GM18519 (cell line): ENCODE measurements at regions not wholly inside any gene's neighbourhood (a gene's known extent, or its start where the extent isn't known, plus 50 kb on each side); places are given as distances from the start of the nearest gene placed in this dataset.

ENCODE experiments used
- ATAC-seq: cut with Tn5 transposase; IDR thresholded peaks from one replicate; pipeline ENCODE4 v1.9.1; 2021; ENCODE audit warnings: mild to moderate bottlenecking, moderate library complexity; ENCODE audit not compliant: unreplicated experiment, low FRiP score

DNA sequence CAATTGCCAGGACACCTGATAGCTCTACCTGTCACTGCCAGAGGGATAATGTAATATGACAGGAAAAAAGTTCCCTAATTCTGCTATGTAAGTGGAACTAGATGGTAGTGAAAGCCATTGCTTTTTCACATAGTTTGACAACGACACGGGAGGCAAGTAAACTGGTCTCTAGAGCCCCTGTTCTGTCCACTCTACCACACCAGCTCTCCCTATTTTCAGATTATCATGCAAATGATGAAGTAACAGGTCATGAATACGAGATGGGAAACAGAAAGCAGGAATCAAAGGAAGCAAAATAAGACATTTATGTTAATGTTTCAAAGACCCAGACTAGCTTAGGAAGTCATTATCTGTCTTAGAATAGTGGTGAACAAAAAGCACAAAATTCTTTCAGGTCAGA, 56.2 kb downstream of the TAF11L14 start:
- no peak for ATAC-seq

DNA sequence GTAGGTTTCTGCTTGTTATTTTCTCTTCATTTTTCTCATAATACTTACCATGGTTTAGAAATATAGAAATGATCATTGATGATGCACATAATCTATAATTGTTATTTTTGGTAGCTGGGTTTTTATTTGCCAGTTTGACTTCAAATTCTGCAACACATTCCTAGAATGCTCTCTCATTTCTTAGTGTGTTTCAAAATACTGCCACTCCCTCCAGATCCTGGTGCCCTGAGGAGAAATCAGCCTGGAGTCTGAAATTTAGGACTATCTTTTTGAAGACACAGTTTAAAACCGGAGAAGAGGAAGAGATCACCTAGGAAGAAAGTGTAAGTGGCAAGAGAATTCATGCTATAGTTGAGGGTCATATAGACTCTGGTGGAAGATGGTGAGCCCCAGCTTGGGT, 57.5 kb downstream of the TAF11L14 start:
- ATAC-seq: no peak

DNA sequence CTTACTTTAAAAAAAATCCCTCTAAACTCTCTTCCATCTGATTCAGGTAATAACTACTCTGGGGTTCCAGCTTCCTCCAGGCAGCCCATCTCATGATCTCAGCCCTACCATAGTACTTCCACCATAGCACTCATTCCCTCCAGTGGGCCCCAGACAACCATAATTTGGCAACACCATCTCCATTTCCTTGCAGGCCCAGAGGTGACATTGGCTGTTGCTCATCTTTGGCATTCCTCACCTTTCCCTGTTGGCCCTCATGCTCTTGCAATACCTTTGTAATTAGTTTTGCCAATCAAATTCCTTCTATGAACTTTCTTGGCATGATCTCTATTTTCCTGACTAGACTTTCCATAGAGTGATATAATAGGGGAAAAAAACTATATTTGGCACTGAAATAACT, 60.1 kb downstream of the TAF11L14 start:
- no peak for ATAC-seq

DNA sequence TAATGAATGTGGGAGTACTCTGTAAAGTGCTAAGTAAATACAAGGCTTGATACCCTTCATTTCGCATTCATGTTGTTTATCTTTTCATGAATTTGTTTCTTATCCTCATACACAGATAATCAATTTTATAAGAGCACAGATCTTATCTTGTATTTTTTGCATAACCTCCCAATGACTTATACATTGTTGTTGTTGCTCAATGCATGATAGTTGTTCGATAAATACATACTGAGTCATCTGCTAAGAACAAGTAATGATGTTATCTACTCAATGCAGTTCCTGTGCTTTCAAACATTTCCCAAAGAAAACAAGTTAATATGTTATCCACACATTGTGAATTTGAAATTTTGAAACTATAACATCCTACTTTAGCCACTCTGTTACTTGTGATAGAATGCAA, 60.7 kb downstream of the TAF11L14 start:
- no peak for ATAC-seq

DNA sequence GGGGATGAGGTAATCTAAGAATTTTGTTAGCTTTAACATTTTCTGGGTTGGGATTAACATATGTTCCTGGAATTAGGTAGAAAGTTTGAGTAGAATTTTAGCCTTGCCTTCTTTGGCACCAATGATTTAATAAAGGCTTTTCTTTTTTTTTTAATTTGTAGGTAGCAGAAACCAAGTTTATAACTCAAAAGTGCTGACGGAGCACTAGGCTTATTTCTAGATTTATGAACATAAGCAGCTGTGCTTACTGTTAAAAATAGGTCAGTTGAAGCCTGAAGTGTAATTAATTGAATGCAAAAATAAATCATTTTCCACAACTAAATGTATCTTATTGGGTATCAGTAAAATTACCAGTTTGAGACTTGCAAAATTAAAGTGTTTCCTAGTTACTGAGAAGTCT, 62.4 kb downstream of the TAF11L14 start:
- no peak for ATAC-seq

DNA sequence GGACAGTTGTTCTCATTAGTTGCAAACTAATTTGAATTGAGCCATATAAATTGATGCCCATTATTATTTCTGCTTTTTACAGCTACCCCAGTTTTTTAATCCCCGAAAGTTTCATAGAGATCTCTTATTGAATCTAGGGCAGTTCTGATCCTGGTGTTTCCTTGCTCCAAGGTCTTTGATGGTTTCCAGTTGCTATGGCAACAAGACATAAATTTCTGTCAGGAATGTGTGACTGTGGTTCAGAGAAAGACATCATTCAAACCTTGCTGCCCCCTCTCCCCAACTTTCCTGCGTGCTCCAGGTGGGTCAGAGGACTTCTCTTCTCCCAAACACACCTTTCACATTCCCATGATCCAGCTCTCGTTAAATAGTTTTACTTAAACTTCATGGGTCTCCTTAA, 63.4 kb downstream of the TAF11L14 start:
- no peak for ATAC-seq

DNA sequence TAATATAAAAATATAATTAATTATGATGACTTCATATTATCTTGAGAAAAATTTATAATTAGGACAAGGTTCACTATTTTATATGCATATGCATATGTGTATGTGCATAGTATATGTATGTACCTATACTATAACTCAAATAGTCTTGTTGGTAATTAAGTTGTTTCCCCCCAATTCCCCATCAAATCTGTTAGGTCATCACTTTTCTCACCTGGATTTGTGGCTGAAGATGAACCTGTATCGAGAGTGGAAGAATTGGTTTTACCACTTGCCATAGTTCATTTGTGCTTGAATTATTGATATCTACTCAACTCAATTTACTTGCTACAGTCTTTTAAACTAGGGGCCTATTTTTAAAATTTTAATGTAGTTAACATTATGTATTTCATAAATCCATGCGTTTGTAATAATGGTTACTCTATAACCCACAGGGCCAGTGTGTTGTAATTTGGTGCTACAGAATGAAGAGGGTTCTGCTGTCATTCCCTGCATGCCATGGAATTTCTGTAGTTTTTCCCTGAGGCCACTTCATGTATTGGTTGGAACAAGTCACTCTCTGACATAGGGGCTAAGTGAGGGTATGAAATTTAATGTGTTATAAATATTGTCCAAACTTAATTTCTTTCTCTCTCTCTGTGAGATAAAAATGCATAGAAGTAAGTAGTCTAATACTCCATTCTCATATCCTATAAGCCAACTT, 74.9 kb downstream of the TAF11L14 start:
- no peak for ATAC-seq

DNA sequence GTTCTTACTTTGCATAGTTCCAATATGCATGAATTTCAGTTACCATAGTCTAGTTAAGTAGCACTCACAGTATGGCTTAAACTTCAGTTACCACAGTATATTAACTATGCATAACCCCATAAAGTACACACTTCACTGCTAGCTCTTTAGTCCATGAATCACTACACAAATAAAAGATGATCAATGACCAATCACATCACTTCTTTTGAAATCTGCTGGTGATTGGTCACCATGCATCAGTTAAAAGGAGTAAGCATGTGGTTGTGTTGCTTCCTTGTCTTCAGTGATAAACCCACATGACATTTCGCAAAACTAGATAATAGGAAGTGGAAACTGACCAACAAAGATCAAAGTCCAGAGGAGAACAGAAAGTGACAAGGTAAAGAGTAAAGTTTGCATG, 79.0 kb downstream of the TAF11L14 start:
- no peak for ATAC-seq

DNA sequence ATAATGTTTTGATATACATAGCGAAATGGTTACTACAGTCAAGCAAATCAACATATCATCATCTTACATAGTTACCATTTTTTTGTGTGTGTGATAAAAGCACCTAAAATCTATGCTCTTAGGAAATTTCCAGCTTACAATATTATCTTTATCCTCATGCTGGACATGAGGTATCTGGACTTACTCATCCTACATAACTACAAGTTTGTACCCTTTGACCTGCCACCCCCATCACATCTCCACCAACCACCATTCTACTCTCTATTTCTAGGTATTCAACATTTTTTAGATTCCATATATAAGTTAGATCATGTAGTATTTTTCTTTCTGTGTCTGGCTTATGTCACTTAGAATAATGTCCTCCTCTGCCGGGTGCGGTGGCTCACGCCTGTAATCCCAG, 79.9 kb downstream of the TAF11L14 start:
- no peak for ATAC-seq

DNA sequence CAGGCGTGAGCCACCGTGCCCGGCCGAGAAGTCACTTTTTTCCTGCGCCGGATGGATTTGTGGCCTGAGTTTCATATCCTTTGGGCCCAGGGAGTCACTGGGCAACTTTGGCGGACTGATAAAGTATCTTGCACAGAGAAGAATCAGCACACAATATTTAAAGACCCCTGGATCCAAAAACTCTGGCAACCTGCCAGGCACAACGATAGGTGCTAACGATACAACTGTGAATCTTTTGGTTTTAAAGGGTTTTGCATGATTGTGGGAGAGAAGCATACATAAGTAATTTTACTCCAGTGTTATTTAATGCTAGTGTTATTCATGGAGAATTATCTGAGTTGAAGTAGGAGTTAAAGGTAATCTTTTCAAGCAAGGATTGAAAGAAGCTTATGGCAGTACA, 85.3 kb downstream of the TAF11L14 start:
- ATAC-seq: no peak

DNA sequence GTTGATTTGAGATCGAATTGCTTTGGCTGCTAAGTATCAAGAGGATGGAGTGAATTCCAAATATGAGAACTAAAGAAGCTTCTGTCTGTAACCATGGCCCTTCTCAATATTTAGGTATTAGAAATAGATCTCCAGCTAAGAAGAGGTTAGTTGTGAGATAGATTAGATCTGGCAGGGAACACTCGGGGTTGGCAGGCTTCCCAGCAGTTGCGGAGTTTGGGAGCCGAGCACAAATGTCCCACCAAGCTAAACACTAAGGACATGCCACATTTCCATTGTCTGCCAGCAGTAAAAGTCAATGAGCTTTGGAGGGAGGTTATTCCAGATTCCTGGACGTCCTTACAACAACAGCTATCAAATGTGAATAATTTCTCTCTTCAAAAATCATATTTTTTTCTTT, 85.8 kb downstream of the TAF11L14 start:
- no peak for ATAC-seq

DNA sequence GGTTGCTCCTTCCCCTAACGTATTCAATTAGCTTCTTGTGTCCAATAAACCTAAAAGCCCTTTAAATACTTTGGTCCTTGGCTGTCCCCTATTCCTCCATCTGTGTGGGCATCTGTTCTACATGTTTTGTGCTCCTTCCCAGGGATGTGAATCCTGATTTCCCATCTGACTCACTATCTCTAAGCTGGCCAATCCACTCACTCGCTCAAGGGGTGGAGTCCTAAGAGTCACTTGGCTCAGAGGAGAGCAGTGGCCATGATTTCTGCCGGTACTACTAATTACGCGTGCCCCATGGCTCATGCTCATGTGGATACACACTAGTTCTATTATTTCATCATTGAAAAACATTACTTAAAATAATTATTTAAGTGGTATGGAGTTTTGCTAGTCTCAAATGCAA, 89.6 kb downstream of the TAF11L14 start:
- ATAC-seq: no peak

DNA sequence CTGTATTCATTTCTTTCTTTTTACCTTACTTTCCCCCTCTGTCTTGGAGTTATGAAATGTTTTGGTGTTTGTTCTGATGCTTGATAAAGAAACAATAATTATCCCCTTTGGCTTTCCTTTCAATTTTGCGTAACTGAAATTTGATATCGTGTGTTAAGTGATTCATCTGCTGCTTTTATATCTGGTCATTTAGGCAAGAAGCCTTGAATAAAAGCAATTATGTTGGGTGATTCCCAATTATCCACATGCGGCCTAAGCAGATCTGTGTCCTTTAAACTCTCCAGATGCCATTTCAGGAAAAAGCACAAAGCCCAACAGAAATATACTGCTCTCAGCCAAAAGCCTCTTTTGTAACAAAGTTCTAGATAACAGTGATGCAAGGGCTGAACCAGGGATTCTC, 92.8 kb downstream of the TAF11L14 start:
- ATAC-seq: no peak

DNA sequence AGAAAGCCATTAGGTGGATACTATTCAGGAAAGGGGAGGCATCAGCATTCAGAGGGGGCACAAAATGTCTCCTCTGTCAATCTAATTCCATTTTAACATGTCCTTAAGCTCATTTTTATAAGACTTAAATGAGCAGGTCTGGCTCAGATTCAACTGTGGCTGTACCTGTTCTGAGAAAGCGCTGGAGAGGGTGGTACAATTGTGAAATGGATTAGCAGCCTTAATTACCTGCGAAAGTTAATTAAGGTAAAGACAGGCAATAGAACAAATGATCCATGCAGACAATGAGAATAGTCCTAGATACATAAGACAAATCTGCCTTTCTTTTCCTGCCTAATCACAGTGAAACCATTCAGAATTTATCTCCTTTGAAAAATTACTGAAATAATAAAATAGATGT, 96.2 kb downstream of the TAF11L14 start:
- ATAC-seq: no peak

DNA sequence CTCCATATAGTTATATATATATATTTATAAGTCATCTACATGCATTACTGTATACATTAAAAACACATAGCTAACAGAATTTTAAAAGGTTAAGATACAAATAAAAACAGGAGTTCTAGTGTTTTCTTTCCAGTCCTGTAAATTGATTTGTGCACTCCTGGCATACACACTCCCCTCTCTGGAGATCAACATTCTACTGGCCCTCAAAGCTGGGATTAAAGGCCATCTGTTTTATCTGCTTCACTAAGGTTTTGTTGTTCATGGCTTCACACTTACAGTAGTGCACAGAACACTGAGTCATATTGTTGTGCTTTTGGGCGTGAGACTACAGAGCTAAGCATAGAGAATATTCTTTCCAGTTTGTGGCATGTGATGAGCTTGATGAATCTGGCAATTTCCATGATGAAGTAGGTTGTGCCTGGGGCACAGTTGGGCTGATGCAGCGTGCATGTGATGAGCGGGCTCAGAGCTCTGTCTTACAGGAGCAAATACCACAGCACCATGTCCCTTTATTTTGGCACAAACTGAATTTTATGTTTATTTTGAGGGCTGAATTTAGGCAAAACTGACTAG, 98.2 kb downstream of the TAF11L14 start:
- ATAC-seq: no peak

DNA sequence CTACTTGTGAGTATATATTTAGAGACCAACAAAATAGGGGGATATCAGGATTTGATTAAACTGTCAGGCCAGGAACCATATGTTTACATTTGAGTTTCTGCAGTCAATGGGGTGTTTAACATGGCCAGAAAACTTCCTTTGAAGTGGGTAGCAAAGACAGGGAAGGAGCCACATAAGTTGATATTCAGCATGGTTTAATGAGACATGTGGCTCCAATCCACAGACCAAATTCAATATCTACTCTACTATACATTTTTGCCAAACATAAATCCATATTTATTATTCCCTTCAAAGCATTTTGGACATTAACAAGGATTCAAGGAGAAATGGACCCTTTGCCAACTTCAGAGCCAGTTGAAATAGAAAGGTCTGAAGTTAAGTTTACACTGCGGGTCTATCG, 99.8 kb downstream of the TAF11L14 start:
- ATAC-seq: no peak

DNA sequence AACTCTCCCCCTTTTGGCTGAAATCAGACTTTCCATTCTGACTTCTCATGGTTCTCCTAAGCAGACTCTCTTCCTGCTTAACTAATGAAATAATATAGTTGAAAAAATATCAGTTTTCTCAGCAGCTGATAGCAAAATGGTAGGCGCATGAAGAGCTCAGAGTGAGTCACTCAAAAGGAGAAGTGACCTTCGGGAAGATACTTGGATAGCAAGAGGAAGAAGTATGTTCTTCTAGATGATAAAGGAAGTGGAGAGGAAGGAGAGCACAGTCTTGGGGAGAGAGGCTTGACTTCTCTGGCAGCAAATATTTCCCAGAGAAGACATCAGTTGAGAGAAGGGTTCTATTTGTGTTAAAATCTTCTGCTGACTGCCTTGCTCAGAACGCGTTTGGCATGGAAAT, 101.5 kb downstream of the TAF11L14 start:
- no peak for ATAC-seq

DNA sequence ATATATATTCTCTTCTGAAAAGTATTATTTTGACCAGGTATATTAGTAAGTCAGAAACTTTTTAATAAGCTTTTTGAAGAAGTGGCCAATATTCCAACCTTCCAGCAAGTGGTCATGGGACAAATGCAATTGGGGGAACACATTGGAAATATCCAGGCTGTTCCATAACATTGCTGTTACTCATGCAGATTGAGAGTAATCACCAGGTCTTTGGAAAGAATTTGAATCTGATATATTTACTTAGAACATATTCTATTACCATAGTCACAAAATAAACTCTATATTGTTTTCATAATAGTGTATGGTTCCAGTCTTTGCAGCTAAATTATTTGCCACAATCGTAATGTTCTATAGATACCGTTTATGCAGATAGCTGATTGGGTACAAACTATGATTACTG, 102.8 kb downstream of the TAF11L14 start:
- ATAC-seq: no peak

DNA sequence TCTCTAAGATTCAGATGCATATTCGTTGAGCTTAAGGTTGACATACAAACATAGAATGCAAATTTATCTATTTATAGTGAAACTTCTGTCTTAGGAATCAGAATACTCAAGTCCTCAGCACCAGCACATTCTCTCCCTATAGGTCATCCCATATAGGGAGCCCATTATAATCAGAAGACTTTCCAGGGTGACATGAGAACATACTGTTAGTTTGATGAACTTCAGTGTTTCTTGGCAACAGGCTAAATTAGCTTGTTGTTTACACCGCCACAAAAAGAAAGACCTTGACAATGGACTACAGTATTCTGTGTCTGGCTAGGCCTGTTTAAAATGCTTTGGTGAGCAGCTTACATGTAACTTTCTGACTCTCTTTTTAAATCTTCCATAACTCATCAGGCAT, 104.2 kb downstream of the TAF11L14 start:
- no peak for ATAC-seq

DNA sequence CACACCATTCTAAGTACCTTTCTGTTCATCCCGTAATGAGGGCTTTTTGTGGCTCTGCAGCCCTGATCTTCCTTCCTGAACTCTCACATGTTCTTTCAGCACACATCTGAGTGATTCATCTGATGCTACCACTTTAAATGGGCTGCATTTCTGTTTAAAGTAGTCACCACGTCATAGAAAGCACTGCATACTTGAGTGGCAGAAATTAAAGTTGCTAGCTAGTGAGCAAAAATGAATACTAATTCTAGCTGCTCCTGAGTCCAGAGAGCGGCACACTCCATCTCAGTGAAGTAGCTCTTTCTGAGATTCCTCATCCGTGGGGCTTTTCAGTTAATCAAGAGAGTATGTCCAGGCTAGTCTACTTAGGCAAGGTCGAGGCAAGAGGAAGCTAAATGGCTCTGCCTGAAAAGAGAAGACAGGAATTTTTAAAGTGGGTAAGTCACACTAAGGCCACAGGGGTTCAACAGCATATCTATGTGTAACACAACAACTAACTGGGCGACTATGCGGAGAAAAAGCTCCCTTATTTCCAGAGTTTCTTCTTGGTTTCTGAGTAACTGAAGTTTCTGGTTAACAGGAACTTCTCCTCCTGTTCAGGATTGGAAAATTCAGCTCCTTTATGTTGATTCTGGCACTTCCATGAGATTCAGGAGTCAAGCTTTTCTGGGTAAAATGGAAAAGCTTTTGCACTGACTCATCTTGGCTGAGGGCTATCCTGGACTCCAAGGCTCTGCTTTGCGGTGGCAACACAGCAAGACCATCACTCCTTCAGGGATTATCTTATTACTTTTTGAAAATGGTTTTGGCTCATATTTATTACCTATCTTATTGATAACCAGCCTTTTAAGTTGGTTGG, 109.5 kb downstream of the TAF11L14 start:
- no peak for ATAC-seq

DNA sequence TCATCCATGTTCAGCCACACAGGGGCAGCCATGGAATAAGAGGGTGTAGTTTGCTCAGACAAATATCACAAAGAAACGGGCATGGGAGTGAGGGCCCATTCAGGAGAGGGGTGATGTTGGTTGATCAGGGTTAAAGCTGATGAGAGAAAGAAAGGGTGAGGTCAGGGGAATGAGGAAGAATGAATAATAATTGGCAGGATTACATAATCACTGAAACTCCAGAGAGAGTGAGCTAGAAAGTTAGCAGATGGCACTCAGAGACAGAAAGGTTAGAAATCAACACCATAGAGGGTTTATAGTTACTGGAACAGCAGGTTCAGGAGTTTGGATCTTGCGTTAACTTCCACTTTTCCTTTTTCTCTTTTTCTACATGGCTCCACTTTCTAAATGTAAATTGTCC, 113.9 kb downstream of the TAF11L14 start:
- ATAC-seq: no peak

DNA sequence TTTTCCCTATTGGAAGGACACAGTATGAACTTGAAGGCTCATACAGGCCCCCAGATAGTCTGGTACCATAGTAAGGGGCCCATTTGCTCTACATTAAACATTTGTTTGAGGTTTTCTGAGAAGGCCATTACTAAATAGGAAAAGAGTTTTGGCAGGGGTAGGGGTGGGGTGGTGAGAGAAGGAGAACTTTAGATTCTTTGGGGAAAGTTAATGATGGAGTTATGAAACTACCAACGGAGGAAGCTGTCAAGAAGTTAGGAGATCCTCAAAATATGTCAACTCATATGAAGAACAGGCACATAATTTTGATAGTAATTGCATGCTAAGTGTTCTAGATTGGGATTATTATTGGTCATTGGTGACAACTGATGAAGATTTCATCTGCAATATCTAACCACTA, 114.7 kb downstream of the TAF11L14 start:
- ATAC-seq: no peak
